ENCODE measurements at regions not wholly inside any gene's neighbourhood (a gene's known extent, or its start where the extent isn't known, plus 50 kb on each side); places are given as distances from the start of the nearest gene placed in this dataset.

- DNase-seq (ENCODE audit: low read depth in 1 of 2, low spot score in 2 of 2) = no peak
- Histone ChIP-seq H4K91ac (replicated peaks; ENCODE audit: insufficient read length, low read length) (no peak overlapping the region), H3K36me3 (ENCODE audit: control insufficient read depth in 2 of 4, insufficient read depth in 4 of 4, low read length in 3 of 4) (no peaks in the 10 kb centered on the region; a peak in 1 of 8 replicates), H3K23ac (ENCODE audit: insufficient read length) (no peak overlapping the region), H4K5ac (ENCODE audit: insufficient read length, low read depth, low read length) (no peak overlapping the region), H2AK5ac (ENCODE audit: low read depth, low read length) (no peak overlapping the region), H2BK5ac (ENCODE audit: low read depth, low read length) (no peak overlapping the region), H4K8ac (ENCODE audit: extremely low read depth, insufficient read depth, low read length) (no peak overlapping the region), H3K27me3 (replicated peaks in 1 of 4; ENCODE audit: control insufficient read depth in 3 of 4, extremely low read depth in 1 of 4, insufficient read depth in 3 of 4, low read length in 3 of 4) (peaks cover 1 to 30% (median 13%) of the 10 kb centered on the region in 4 experiments), H3K9ac (replicated peaks in 1 of 4; ENCODE audit: extremely low read depth in 1 of 4, low read depth in 3 of 4, low read length in 3 of 4) (no peak overlapping the region), H3K79me1 (ENCODE audit: low read depth, low read length) (no peaks in the 10 kb centered on the region), H3K56ac (replicated peaks; ENCODE audit: insufficient read length, low read depth, low read length) (no peak overlapping the region), H2BK12ac (ENCODE audit: low read depth, low read length) (no peak overlapping the region), H2BK20ac (ENCODE audit: low read length) (no peak overlapping the region), H3K18ac (ENCODE audit: extremely low read depth, low read length) (no peak overlapping the region), H2BK120ac (replicated peaks; ENCODE audit: low read depth, low read length) (no peak overlapping the region), H3K4ac (replicated peaks; ENCODE audit: insufficient read length, low read depth, low read length) (no peak overlapping the region), H3K14ac (ENCODE audit: insufficient read length) (no peak overlapping the region), H3K79me2 (ENCODE audit: control insufficient read depth in 1 of 2, insufficient read depth in 2 of 2, low read length in 2 of 2) (no peaks in the 10 kb centered on the region), H3K23me2 (ENCODE audit: low read depth, low read length) (no peaks in the 10 kb centered on the region), H3K4me1 (replicated peaks in 1 of 4; ENCODE audit: control insufficient read depth in 3 of 4, insufficient read depth in 4 of 4, low read length in 3 of 4) (peaks cover 0 to 2% (median 0%) of the 10 kb centered on the region in 4 experiments; a peak in 1 of 7 replicates), H4K20me1 (replicated peaks in 1 of 2; ENCODE audit: control insufficient read depth in 1 of 2, insufficient read depth in 2 of 2, low read length in 2 of 2) (no peaks in the 10 kb centered on the region), H3K4me2 (ENCODE audit: insufficient read depth in 1 of 2, low read depth in 2 of 2, low read length in 2 of 2) (no peak overlapping the region), H3K27ac (ENCODE audit: low read depth, low read length) (no peak overlapping the region), H3K9me3 (ENCODE audit: insufficient read depth in 2 of 2, low read depth in 1 of 2, low read length in 1 of 2) (no peaks in the 10 kb centered on the region), H3K4me3 (ENCODE audit: extremely low read depth in 1 of 4, insufficient read depth in 2 of 4, low read depth in 3 of 4, low read length in 4 of 4) (no peak overlapping the region), H2BK15ac (ENCODE audit: low read length) (no peak overlapping the region), H2AFZ (ENCODE audit: low read length) (no peak overlapping the region)
- TF ChIP-seq ASH2L (IDR thresholded peaks at IDR 0.05; ENCODE audit: low read length) (no peak), SIRT6 (IDR thresholded peaks at IDR 0.05; ENCODE audit: low read length) (no peak), ZNF274 (IDR thresholded peaks at IDR 0.05; ENCODE audit: borderline replicate concordance, extremely low read depth, low read length) (no peak), BCL11A (IDR thresholded peaks at IDR 0.05; ENCODE audit: low read depth in 2 of 2, low read length in 2 of 2) (no peak), SIX5 (IDR thresholded peaks at IDR 0.05; ENCODE audit: low read depth, low read length) (no peak), SP4 (IDR thresholded peaks at IDR 0.05; ENCODE audit: low read length) (no peak), TEAD4 (IDR thresholded peaks at IDR 0.05; ENCODE audit: low read depth, low read length) (no peak), TBP (IDR thresholded peaks at IDR 0.05; ENCODE audit: low read depth, low read length) (no peak), CBX5 (IDR thresholded peaks at IDR 0.05; ENCODE audit: low read depth, low read length) (no peak)
- TF ChIP-seq, protein P1, sequence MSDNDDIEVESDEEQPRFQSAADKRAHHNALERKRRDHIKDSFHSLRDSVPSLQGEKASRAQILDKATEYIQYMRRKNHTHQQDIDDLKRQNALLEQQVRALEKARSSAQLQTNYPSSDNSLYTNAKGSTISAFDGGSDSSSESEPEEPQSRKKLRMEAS (IDR thresholded peaks at IDR 0.05) = no peak
- 87% methylated on average over 1 of the region's 1 CpG; no CpG with 5 or more reads in 1 of the 2 experiments for WGBS, 2 experiments (ENCODE audit: extremely low coverage in 1 of 2, insufficient coverage in 1 of 2, insufficient read length in 1 of 2, insufficient replicate concordance in 2 of 2, low coverage in 1 of 2, low lambda C conversion rate in 2 of 2, missing lambda C conversion rate in 1 of 2)
- POLR2A ChIA-PET (ENCODE audit: partially characterized antibody) = no interaction called here
- CTCF ChIA-PET (ENCODE audit: partially characterized antibody) = interaction anchor here (0.5 to 1.1 kb wide), 7 partner anchors 10 to 334 kb away, joined by 3 read pairs; no protein-coding TSS in a partner anchor
- FAIRE-seq = no peak
Measured at GRCh38 chr4:104905546-104905945, 241.1 kb upstream of the TET2 start.

All from H1 (cell line).